ENCODE measurements at regions not wholly inside any gene's neighbourhood (a gene's known extent, or its start where the extent isn't known, plus 50 kb on each side); places are given as distances from the start of the nearest gene placed in this dataset.

GRCh38 chr3:10747341-10747740 is 68.7 kb upstream of the SLC6A11 start:
- no peak for TF ChIP-seq CTCF (IDR thresholded peaks at IDR 0.05; ENCODE audit: borderline replicate concordance, extremely low read depth, low read length, poor library complexity, severe bottlenecking)
- TF ChIP-seq EZH2 (IDR thresholded peaks at IDR 0.05; ENCODE audit: borderline replicate concordance, low read depth, low read length, severe bottlenecking): no peak
